Activated T-cell treated with anti-CD3 and anti-CD28 coated beads, Interleukin-2, amount 50 U/mL, for 72 hours (primary cell): ENCODE measurements at regions not wholly inside any gene's neighbourhood (a gene's known extent, or its start where the extent isn't known, plus 50 kb on each side); places are given as distances from the start of the nearest gene placed in this dataset.

ENCODE experiments used
- ATAC-seq, 2 donors: fragments of 150-1000 bp; cut with Tn5 transposase; replicated peaks in 1 of 2; 2 replicates each; pipeline ENCODE4 v1.10.0; 2021; ENCODE audit warnings: moderate library complexity in 2 of 2, mild to moderate bottlenecking in 1 of 2
- DNase-seq, 2 donors: peaks; one replicate each; pipeline ENCODE4 v3.0.0; 2021 to 2022; ENCODE audit warnings: mixed read lengths in 1 of 2
- H3K27ac Mint-ChIP-seq: one replicate; pipeline ENCODE4 v1.8.0; 2022; ENCODE audit warnings: mild to moderate bottlenecking, moderate library complexity, mixed read lengths
- H3K27me3 Mint-ChIP-seq: one replicate; pipeline ENCODE4 v1.8.0; 2022; ENCODE audit warnings: low read depth, mixed read lengths
- H3K36me3 Mint-ChIP-seq, 2 donors: one replicate each; pipeline ENCODE4 v1.8.0; 2022; ENCODE audit warnings: mixed read lengths in 2 of 2, mild to moderate bottlenecking in 1 of 2; ENCODE audit not compliant: insufficient read depth in 2 of 2
- H3K4me1 Mint-ChIP-seq: one replicate; pipeline ENCODE4 v1.8.0; 2022; ENCODE audit warnings: low read depth, mixed read lengths
- H3K4me3 Mint-ChIP-seq, 2 donors: one replicate each; pipeline ENCODE4 v1.8.0; 2022; ENCODE audit warnings: mild to moderate bottlenecking in 2 of 2, mixed read lengths in 2 of 2, moderate library complexity in 2 of 2
- H3K9me3 Mint-ChIP-seq, 2 donors: one replicate each; pipeline ENCODE4 v1.8.0; 2022; ENCODE audit warnings: mixed read lengths in 2 of 2

DNA sequence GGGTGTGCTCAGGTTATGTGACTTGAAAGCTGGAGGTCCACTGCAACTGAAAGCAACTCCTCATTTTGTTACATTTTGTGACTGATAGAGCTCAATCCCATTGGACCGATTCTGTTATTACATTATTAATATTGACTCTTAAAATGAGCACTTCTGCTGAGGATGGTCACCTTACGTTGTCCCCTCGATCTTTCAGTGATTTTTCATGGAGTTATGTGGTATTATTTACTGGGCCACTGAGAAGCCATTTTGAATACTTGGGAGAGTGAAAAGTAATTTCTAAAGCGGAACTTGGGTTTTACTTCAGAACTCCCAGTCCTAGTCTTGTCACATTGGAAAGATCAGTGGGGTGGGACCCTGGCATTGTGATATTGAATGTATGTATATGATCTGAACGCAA lies 96.3 kb upstream of the FAM180A start:
- H3K9me3 Mint-ChIP-seq: no peaks in the 10 kb centered on the region
- no peaks in the 10 kb centered on the region for H3K36me3 Mint-ChIP-seq
- no peak overlapping the region for H3K4me3 Mint-ChIP-seq
- DNase-seq (no peak), ATAC-seq (no peak)
- H3K27ac Mint-ChIP-seq: no peak overlapping the region
- no peaks in the 10 kb centered on the region for H3K27me3 Mint-ChIP-seq
- H3K4me1 Mint-ChIP-seq: peaks cover 9% of the 10 kb centered on the region

DNA sequence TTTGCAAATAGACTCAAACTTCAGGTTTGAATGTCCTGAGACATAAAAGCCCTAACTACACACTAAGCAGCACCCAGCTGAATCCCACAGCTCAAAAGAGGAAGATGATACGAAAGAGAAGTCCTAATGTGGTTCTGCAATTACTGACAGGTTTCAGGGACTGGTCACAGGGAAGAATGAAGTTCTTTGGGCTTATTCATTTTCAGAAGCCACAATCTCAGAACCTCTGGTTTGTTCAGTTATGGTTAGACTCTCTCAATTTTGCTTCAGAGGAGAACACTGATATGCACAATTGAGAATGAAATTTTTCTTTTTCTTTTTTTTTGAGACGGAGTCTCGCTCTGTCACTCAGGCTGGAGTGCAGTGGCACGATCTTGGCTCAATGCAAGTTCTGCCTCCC lies 94.6 kb upstream of the FAM180A start:
- Mint-ChIP-seq H3K27ac (no peak overlapping the region), H3K4me3 (no peak overlapping the region), H3K9me3 (no peaks in the 10 kb centered on the region), H3K36me3 (no peaks in the 10 kb centered on the region), H3K4me1 (peaks cover 9% of the 10 kb centered on the region), H3K27me3 (no peaks in the 10 kb centered on the region)
- peak in 1 of 2 donors; percentile 21 for DNase-seq
- ATAC-seq: peak; percentile 93 to 97

DNA sequence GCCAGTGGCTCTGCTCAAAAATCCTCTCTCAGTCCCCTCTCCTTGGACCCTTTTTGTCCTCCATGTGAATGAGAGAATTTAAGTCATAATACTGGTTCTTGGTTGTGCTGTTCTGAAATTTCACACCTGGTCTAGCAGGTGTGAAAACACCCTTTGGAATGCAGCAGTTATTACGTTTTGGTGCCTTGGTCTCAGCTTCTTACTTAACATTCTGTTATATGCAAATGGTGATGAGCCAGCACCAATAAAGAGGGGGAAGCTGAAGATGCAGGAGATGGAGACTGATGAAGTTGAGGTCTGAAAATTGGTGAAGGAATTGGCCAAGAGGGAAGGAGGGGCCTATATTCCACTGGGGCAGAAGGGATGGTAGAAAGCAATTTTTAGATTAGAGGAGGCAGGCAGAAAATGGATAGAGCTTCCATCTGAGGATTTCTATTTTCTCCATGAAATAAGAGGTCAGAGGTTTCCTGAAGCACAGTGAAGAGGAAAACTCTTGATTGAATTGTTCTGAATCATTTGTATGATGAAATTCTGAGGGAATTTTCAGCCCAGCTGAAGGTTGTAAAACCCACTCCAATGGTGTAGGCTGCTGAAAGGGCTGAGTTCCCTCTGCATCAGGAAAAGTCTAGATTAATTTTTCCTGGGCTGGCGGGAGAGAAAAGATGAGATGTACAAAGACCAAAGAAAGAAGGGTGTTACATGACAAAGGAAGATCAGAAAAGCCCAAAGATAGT lies 94.0 kb upstream of the FAM180A start:
- no peak for DNase-seq
- no peaks in the 10 kb centered on the region for H3K36me3 Mint-ChIP-seq
- peaks cover 9% of the 10 kb centered on the region for H3K4me1 Mint-ChIP-seq
- H3K27ac Mint-ChIP-seq: no peak overlapping the region
- no peak for ATAC-seq
- H3K4me3 Mint-ChIP-seq: no peak overlapping the region
- no peaks in the 10 kb centered on the region for H3K27me3 Mint-ChIP-seq
- no peaks in the 10 kb centered on the region for H3K9me3 Mint-ChIP-seq

DNA sequence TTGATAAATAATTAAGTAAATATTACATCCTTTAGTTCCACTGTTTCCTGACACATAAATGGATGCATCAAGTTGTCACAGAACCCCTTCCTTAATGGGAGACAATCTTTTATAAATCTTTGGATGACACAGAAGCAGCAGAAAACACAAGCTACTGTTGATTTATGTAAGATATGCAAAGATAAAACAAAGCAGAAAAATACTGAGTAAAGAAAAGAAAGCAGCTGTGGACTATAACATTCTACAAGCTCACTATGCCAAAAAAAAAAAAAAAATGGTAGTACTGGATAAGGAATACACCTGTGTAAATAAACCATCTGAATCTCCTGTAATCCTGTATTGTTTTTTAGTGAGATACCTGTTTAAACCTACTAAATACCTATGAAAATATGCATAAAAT lies 92.0 kb upstream of the FAM180A start:
- Mint-ChIP-seq H3K27ac (no peak overlapping the region), H3K9me3 (no peaks in the 10 kb centered on the region), H3K27me3 (no peaks in the 10 kb centered on the region), H3K4me3 (no peak overlapping the region), H3K4me1 (peaks cover 9% of the 10 kb centered on the region), H3K36me3 (no peaks in the 10 kb centered on the region)
- DNase-seq (no peak), ATAC-seq (no peak)

DNA sequence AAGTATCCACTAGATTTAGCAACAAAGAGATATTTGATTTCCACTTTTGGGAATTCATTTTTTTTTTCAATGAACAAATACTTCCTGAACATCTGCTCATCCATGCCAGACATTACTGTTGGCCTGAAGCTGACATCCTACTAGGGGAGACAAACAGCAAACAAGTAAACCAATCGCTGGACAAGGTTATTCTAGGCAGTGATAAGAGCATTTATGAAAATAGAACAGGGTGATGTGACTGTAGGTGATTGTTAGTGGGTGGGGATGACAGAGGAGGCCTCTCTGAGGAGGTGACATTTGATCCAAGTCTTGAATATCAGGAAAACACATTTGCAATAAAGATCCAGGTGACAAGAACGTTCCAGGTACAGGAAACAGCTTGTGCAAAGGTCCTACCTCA lies 89.1 kb upstream of the FAM180A start:
- Mint-ChIP-seq H3K9me3 (no peaks in the 10 kb centered on the region), H3K27ac (no peak overlapping the region), H3K27me3 (peaks cover 12% of the 10 kb centered on the region), H3K36me3 (no peaks in the 10 kb centered on the region), H3K4me3 (no peak overlapping the region), H3K4me1 (peaks cover 4% of the 10 kb centered on the region)
- no peak for ATAC-seq
- DNase-seq: no peak

DNA sequence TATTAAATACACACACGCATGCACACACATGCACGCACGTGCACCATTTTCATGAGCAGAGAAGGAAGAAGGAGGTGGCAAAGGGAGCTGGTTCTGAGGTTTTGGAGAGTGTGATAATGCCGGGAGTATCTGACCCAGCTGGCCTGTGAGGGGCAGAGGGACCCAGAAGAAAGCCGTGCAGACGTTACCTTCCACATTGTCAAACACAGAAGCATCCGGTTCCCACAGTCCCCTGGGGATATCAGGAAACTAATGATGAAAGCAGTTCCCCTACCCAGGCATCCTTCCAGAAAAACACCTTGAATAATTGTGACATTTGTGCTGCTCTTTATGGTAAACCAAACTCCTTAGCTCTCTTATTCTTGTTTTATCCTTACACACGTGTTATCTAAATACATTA lies 85.7 kb upstream of the FAM180A start:
- Mint-ChIP-seq H3K4me3 (no peak overlapping the region), H3K27me3 (peaks cover 31% of the 10 kb centered on the region), H3K27ac (no peak overlapping the region), H3K4me1 (no peaks in the 10 kb centered on the region), H3K36me3 (no peaks in the 10 kb centered on the region), H3K9me3 (no peaks in the 10 kb centered on the region)
- DNase-seq (no peak), ATAC-seq (no peak)

DNA sequence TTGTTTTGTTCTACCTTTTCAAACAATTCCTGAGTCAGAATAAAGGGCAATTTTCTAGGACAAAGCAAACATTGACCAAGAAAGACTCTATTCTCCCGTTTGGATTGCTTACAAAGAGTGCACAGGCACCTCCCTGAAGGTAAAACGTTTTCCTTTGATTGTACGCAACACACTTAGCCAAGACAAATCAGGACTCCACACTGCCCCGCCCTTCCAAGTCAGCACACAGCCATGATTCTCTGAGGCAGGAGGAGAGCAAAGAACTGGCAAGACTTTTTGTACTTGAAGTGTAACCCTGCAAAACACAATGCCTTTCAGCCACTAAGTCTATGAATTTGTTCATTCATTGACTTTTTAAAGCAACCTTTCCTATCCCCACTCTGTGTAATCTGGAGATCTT lies 85.0 kb upstream of the FAM180A start:
- peaks cover 31% of the 10 kb centered on the region for H3K27me3 Mint-ChIP-seq
- H3K27ac Mint-ChIP-seq: no peak overlapping the region
- H3K9me3 Mint-ChIP-seq: no peaks in the 10 kb centered on the region
- H3K4me1 Mint-ChIP-seq: no peaks in the 10 kb centered on the region
- H3K36me3 Mint-ChIP-seq: no peaks in the 10 kb centered on the region
- ATAC-seq (no peak), DNase-seq (no peak)
- H3K4me3 Mint-ChIP-seq: no peak overlapping the region

DNA sequence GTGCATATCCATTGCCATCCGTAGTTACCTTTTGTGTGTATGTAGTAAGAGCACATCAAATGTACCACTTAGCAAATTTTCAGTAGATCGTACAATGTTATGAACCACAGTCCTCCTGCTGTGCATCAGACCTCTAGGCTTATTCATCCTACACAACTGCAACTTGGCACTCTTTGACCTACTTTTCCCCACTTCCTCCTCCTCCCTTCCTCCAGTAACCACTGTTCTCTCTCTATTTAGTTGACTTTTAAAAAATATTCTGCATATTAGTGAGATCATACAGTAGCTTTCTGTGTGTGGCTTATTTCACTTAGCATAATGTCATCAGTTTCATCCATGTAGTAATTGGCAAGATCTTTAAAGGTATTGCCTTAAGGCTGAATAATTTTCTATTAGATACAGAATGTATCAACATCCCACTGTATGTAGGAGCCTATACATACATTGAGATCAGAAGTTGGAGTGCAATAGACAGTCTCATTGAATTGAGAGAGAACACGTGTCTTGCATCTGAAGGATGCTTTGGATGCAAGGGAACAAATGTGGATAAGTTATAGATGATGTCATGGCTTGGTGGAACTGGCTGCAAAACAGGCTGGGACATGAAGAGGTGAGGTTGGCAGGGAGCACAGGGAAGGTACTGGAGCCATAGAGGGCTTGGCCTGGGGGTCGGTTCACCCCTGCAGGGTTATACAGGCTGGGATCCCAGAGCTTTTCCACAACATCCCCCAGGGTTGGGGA lies 83.0 kb upstream of the FAM180A start:
- DNase-seq (peak in 1 of 2 donors; percentile 8), ATAC-seq (peak in 1 of 2 donors; percentile 93)
- no peaks in the 10 kb centered on the region for H3K4me1 Mint-ChIP-seq
- no peak overlapping the region for H3K27ac Mint-ChIP-seq
- H3K9me3 Mint-ChIP-seq: no peaks in the 10 kb centered on the region
- no peak overlapping the region for H3K4me3 Mint-ChIP-seq
- peaks cover 31% of the 10 kb centered on the region for H3K27me3 Mint-ChIP-seq
- no peaks in the 10 kb centered on the region for H3K36me3 Mint-ChIP-seq

DNA sequence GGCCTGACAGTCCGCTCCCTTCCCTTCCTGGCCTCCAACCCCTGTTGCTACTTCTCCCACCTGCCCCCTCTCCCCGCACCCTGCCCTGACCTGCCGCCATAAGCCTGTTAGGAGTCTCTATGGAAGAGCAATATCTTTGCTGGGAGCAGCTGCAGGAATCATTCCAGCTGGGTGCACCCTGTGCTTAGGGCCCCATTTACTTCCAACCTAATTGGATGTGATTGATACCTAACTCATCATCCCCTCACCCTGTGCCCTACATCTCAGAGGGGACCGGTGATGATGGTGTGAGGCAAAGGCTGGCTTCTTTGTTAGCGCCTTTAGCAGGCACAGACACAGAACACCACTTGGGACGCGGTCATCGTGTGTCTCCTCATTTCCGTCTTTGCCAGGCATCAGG lies 80.0 kb upstream of the FAM180A start:
- H3K27me3 Mint-ChIP-seq: peaks cover 22% of the 10 kb centered on the region
- no peak overlapping the region for H3K4me3 Mint-ChIP-seq
- DNase-seq (no peak), ATAC-seq (no peak)
- no peaks in the 10 kb centered on the region for H3K4me1 Mint-ChIP-seq
- no peaks in the 10 kb centered on the region for H3K9me3 Mint-ChIP-seq
- no peaks in the 10 kb centered on the region for H3K36me3 Mint-ChIP-seq
- H3K27ac Mint-ChIP-seq: no peak overlapping the region

DNA sequence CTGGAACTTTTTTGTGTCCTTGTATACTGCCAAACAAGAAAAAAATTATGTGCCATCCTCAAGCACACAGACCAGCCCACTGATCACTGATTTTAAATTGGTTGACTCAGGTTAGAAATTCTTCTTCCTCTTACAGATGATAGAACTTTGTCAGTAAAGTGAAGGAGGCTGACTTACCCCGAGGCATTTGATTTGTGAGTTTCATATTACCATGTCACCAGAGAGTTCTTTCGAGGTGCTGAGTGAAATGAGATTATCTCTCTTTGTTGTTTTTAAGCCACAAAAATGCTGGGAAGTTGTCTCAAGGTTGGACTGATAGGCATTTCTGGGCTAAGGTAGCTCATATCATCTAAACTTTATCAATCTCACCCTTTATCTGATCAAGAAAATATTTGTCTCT lies 78.8 kb upstream of the FAM180A start:
- Mint-ChIP-seq H3K27ac (no peak overlapping the region), H3K9me3 (no peaks in the 10 kb centered on the region), H3K36me3 (no peaks in the 10 kb centered on the region), H3K4me3 (no peak overlapping the region), H3K27me3 (peaks cover 17% of the 10 kb centered on the region), H3K4me1 (no peaks in the 10 kb centered on the region)
- ATAC-seq (no peak), DNase-seq (no peak)

DNA sequence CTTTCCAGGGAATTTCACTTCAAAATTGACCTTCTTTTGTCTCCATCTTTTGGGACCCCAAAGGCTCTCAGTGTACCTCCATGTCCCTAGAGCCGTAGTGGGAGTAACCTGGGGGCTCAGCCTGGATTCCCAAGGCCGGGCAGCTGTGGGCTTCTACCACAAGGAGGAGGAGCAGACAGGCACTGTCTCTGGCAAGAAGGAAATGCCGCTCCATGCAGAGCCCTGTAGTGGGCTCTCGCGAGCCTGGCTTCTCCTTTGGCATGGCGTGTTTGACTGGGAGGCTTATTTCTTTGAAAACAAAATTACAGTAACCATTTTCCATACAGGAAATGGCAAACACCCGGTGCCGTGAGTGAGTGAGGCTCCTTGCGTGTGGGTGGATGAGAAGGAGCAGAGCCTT lies 76.8 kb upstream of the FAM180A start:
- Mint-ChIP-seq H3K36me3 (no peaks in the 10 kb centered on the region), H3K4me3 (no peak overlapping the region), H3K9me3 (no peaks in the 10 kb centered on the region), H3K27me3 (peaks cover 3% of the 10 kb centered on the region), H3K4me1 (no peaks in the 10 kb centered on the region), H3K27ac (no peak overlapping the region)
- DNase-seq (no peak), ATAC-seq (no peak)

DNA sequence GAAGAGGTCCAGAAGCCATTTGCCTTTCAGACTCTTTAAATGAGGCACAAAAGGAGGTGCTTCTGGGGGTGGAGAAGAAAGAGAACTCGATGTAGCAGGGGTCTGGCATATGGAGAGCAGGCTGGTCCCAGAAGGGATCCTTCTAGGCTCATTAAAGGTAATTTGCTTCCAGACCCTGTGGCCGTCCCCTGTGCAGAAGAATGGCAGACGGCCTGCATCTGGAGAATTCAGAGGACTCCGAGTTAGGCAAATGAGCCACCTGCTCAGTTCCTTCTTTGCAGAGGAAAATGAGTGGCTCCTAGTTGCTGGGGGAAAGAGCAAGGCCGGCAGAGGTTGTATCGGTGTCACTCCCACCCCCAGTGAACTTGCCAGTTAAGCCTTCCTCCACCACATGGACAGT lies 73.8 kb upstream of the FAM180A start:
- ATAC-seq (no peak), DNase-seq (no peak)
- H3K4me3 Mint-ChIP-seq: no peak overlapping the region
- H3K9me3 Mint-ChIP-seq: no peaks in the 10 kb centered on the region
- H3K27ac Mint-ChIP-seq: no peak overlapping the region
- H3K36me3 Mint-ChIP-seq: no peaks in the 10 kb centered on the region
- peaks cover 11% of the 10 kb centered on the region for H3K27me3 Mint-ChIP-seq
- H3K4me1 Mint-ChIP-seq: no peaks in the 10 kb centered on the region

DNA sequence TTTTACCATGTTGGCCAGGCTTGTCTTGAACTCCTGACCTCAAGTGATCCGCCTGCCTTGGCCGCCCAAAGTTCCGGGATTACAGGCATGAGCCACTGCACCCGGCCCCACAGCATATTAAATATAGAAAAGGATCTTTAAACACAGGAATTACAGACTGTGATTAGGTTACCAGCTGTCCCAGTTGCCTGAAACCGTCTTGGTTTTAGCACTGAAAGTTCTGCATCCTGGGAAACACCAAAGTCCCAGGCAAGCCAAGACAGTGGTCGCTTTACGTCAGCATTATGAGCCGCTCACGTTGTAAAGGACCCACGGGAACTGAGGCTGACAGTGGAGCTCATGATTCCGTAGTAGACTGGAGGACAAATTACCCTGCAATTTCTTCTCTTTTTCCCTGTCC lies 69.0 kb upstream of the FAM180A start:
- Mint-ChIP-seq H3K9me3 (no peaks in the 10 kb centered on the region), H3K27me3 (peaks cover 13% of the 10 kb centered on the region), H3K4me1 (no peaks in the 10 kb centered on the region), H3K27ac (no peak overlapping the region), H3K36me3 (no peaks in the 10 kb centered on the region), H3K4me3 (no peak overlapping the region)
- no peak for ATAC-seq
- no peak for DNase-seq

DNA sequence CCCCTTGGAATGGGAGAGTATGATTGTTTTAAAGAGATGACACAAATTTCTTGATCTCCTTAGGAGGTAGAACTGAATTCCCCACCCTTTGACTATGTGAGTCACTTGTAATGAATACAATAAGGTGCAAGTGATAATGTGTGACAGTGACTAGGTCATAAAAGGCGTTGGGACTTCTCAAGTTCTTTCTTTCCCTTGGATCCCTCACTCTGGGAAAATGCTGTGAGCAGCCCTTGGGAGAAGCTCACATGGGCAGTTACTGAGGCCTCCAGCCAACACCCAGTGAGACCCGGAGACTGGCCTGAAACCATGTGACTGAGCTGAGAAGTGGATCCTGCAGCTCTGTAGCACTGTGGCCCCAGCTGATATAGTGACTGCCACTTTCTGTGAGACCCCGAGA lies 66.4 kb upstream of the FAM180A start:
- Mint-ChIP-seq H3K27me3 (peaks cover 25% of the 10 kb centered on the region), H3K4me3 (no peak overlapping the region), H3K27ac (no peak overlapping the region)

More for the DNA sequence above, 66.4 kb upstream of the FAM180A start:
- no peaks in the 10 kb centered on the region for H3K9me3 Mint-ChIP-seq
- DNase-seq: no peak
- ATAC-seq: no peak
- no peaks in the 10 kb centered on the region for H3K36me3 Mint-ChIP-seq
- H3K4me1 Mint-ChIP-seq: no peaks in the 10 kb centered on the region
